Memory B cell (primary cell): ENCODE measurements at regions not wholly inside any gene's neighbourhood (a gene's known extent, or its start where the extent isn't known, plus 50 kb on each side); places are given as distances from the start of the nearest gene placed in this dataset.

Experiments
- ATAC-seq: fragments of 150-1000 bp; cut with Tn5 transposase; 2 replicates; pipeline ENCODE4 v1.10.0; 2021; ENCODE audit warnings: low read depth, mild to moderate bottlenecking, moderate library complexity
- DNase-seq, 2 donors: peaks; one replicate each; pipeline ENCODE4 v3.0.0; 2022; ENCODE audit warnings: low spot score in 2 of 2
- H3K27ac Mint-ChIP-seq: one replicate; pipeline ENCODE4 v1.8.0; 2022; ENCODE audit warnings: mild to moderate bottlenecking, moderate library complexity, mixed read lengths
- H3K27me3 Mint-ChIP-seq: one replicate; pipeline ENCODE4 v1.8.0; 2022; ENCODE audit warnings: mixed read lengths
- H3K36me3 Mint-ChIP-seq: one replicate; pipeline ENCODE4 v1.8.0; 2022; ENCODE audit warnings: mild to moderate bottlenecking, mixed read lengths
- H3K4me1 Mint-ChIP-seq: one replicate; pipeline ENCODE4 v1.8.0; 2022; ENCODE audit warnings: mixed read lengths
- H3K4me3 Mint-ChIP-seq: one replicate; pipeline ENCODE4 v1.8.0; 2022; ENCODE audit warnings: mild to moderate bottlenecking, moderate library complexity, mixed read lengths
- H3K9me3 Mint-ChIP-seq: one replicate; pipeline ENCODE4 v1.8.0; 2022; ENCODE audit warnings: mixed read lengths

DNA sequence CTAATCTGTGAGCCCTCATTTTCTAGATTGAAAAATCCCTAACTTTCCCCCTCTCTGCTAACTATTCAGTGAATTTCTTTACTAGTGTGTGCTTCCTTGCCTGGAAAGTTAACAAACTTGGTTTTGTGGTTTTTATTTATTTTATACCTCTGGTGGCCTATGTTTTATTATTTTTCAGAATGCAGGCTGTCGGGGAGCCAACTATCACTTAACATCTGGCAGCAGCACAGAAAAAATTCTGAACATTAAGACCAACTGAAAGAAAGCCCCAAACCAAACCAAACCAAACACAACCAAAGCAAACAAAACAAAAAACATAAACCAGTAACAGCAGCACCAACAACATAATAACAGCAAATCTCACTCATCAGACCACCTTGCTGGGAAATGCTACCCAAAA, 109.0 kb upstream of the KL start:
- peaks cover 10% of the 10 kb centered on the region for H3K4me1 Mint-ChIP-seq
- no peak overlapping the region for H3K27ac Mint-ChIP-seq
- H3K36me3 Mint-ChIP-seq: no peaks in the 10 kb centered on the region
- ATAC-seq: no peak
- H3K27me3 Mint-ChIP-seq: peaks cover 5% of the 10 kb centered on the region
- no peaks in the 10 kb centered on the region for H3K9me3 Mint-ChIP-seq
- DNase-seq: no peak
- H3K4me3 Mint-ChIP-seq: no peak overlapping the region

- peaks cover 4% of the 10 kb centered on the region for H3K4me1 Mint-ChIP-seq
- DNase-seq (no peak), ATAC-seq (no peak)
- no peak overlapping the region for H3K27ac Mint-ChIP-seq
- no peak overlapping the region for H3K4me3 Mint-ChIP-seq
- H3K27me3 Mint-ChIP-seq: peaks cover 4% of the 10 kb centered on the region
- H3K36me3 Mint-ChIP-seq: no peaks in the 10 kb centered on the region
- no peaks in the 10 kb centered on the region for H3K9me3 Mint-ChIP-seq
These were observed 105.7 kb upstream of the KL start for GRCh38 chr13:32910530-32910929.

- DNase-seq: no peak
- Mint-ChIP-seq H3K27me3 (peaks cover 7% of the 10 kb centered on the region), H3K27ac (no peak overlapping the region), H3K4me3 (no peak overlapping the region), H3K4me1 (no peaks in the 10 kb centered on the region), H3K9me3 (peaks cover 2% of the 10 kb centered on the region), H3K36me3 (no peaks in the 10 kb centered on the region)
- peak; percentile 21 for ATAC-seq
These were observed 104.7 kb upstream of the KL start for GRCh38 chr13:32911506-32911905.

GRCh38 chr13:32914686-32915085, 101.5 kb upstream of the KL start:
- Mint-ChIP-seq H3K9me3 (peaks cover 8% of the 10 kb centered on the region), H3K36me3 (peaks cover 3% of the 10 kb centered on the region), H3K27ac (no peak overlapping the region), H3K4me3 (no peak overlapping the region), H3K4me1 (no peaks in the 10 kb centered on the region), H3K27me3 (peaks cover 8% of the 10 kb centered on the region)
- no peak for ATAC-seq
- no peak for DNase-seq

- Mint-ChIP-seq H3K9me3 (peaks cover 8% of the 10 kb centered on the region), H3K36me3 (peaks cover 3% of the 10 kb centered on the region), H3K27ac (no peak overlapping the region), H3K27me3 (peaks cover 8% of the 10 kb centered on the region), H3K4me1 (no peaks in the 10 kb centered on the region), H3K4me3 (no peak overlapping the region)
- ATAC-seq: no peak
- DNase-seq: no peak
These were observed 98.7 kb upstream of the KL start for GRCh38 chr13:32917504-32917903.

DNA sequence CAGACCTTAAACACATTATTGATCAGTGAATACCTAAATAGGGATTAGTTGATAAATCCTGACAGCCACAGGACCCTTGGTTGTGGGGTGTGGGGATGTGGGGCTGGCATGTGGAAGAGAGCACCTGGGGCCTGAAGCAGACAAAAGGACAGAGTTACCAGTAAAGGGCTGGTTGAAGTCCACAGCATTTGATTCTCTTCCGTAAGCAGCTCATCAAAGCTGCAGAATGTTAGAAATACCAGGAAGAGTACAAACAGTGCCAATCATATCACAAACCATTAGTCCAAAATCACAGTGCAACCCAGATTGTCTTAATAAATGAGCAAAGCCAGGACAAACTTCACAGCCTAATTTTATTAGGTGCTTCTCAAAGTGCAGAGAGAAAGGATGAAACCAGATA, 92.5 kb upstream of the KL start:
- no peaks in the 10 kb centered on the region for H3K4me1 Mint-ChIP-seq
- DNase-seq (no peak), ATAC-seq (no peak)
- no peaks in the 10 kb centered on the region for H3K36me3 Mint-ChIP-seq
- no peak overlapping the region for H3K4me3 Mint-ChIP-seq
- no peak overlapping the region for H3K27ac Mint-ChIP-seq
- H3K27me3 Mint-ChIP-seq: no peaks in the 10 kb centered on the region
- H3K9me3 Mint-ChIP-seq: no peaks in the 10 kb centered on the region

DNA sequence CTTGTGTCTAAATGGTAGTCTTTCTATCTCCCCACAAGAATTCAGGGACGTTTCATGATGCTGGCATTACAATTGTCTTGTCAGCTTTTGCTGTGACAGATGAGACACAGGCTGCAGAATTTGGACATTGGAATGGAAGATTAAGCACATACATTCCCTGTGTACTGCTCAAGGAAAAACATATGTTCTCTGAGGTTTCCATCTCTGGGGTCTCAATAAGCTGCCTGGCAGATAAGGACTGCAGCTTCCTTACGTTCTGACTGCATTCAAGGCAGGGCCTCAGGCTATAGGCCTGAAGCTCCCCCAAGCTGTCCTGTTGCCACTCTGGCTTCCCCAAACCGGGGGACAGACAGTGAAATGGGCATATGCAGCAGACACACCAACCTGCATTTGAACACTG, 91.3 kb upstream of the KL start:
- Mint-ChIP-seq H3K9me3 (peaks cover 2% of the 10 kb centered on the region), H3K27ac (no peak overlapping the region)
- ATAC-seq: no peak

DNA sequence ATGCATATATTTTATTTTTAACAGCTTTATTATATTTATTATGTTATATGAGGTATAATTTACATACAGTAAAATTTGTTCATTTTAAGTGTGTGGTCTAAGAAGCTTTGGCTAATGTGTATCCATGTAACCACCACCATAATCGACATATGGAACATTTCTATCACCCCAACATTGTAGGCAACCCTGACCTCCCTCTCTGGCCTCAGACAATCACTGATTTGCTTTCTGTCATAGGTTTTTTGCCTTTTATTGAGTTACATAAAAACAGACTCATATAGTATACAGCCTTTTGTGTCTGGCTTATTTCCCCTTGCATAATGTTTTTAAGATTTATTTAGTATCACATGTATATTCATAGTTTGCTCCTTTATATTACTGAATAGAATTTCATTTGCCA, 90.7 kb upstream of the KL start:
- DNase-seq (no peak), ATAC-seq (no peak)
- Mint-ChIP-seq H3K27me3 (peaks cover 1% of the 10 kb centered on the region), H3K4me1 (no peaks in the 10 kb centered on the region), H3K36me3 (no peaks in the 10 kb centered on the region), H3K9me3 (peaks cover 2% of the 10 kb centered on the region), H3K4me3 (no peak overlapping the region), H3K27ac (no peak overlapping the region)

More for the DNA sequence above, 91.3 kb upstream of the KL start:
- DNase-seq: no peak
- Mint-ChIP-seq H3K4me1 (no peaks in the 10 kb centered on the region), H3K27me3 (no peaks in the 10 kb centered on the region), H3K4me3 (no peak overlapping the region), H3K36me3 (no peaks in the 10 kb centered on the region)

DNA sequence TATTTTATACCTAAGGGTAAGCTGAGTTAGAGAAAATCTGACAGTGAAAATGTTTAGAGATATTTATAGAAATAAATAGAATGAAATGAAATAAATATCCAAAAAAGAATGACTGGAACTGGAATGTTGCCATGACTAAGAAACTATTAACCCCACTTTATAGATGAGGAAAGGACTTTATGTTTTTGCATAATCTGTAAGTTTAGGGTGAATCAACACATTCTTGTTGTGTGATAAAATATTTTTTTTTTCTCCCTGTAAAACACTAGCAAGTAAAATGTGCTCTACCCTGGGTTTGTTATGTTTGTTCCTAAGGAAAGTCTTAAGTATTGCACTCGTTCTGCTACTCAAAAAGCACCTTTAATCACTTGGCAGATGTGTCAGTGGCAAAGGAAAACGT, 83.8 kb upstream of the KL start:
- no peak for DNase-seq
- peaks cover 6% of the 10 kb centered on the region for H3K9me3 Mint-ChIP-seq
- H3K4me3 Mint-ChIP-seq: no peak overlapping the region
- H3K27me3 Mint-ChIP-seq: peaks cover 10% of the 10 kb centered on the region
- no peaks in the 10 kb centered on the region for H3K36me3 Mint-ChIP-seq
- no peaks in the 10 kb centered on the region for H3K4me1 Mint-ChIP-seq
- no peak for ATAC-seq
- H3K27ac Mint-ChIP-seq: no peak overlapping the region

- H3K27ac Mint-ChIP-seq: no peak overlapping the region
- H3K36me3 Mint-ChIP-seq: no peaks in the 10 kb centered on the region
- DNase-seq: no peak
- peaks cover 11% of the 10 kb centered on the region for H3K27me3 Mint-ChIP-seq
- H3K9me3 Mint-ChIP-seq: peaks cover 3% of the 10 kb centered on the region
- ATAC-seq: no peak
- H3K4me3 Mint-ChIP-seq: no peak overlapping the region
- no peaks in the 10 kb centered on the region for H3K4me1 Mint-ChIP-seq
These were observed 79.5 kb upstream of the KL start for GRCh38 chr13:32936716-32937115.

- ATAC-seq (no peak), DNase-seq (no peak)
- no peaks in the 10 kb centered on the region for H3K4me1 Mint-ChIP-seq
- no peak overlapping the region for H3K4me3 Mint-ChIP-seq
- no peak overlapping the region for H3K27ac Mint-ChIP-seq
- H3K36me3 Mint-ChIP-seq: no peaks in the 10 kb centered on the region
- peaks cover 12% of the 10 kb centered on the region for H3K27me3 Mint-ChIP-seq
- H3K9me3 Mint-ChIP-seq: no peaks in the 10 kb centered on the region
These were observed 77.9 kb upstream of the KL start for GRCh38 chr13:32938314-32938713.

DNA sequence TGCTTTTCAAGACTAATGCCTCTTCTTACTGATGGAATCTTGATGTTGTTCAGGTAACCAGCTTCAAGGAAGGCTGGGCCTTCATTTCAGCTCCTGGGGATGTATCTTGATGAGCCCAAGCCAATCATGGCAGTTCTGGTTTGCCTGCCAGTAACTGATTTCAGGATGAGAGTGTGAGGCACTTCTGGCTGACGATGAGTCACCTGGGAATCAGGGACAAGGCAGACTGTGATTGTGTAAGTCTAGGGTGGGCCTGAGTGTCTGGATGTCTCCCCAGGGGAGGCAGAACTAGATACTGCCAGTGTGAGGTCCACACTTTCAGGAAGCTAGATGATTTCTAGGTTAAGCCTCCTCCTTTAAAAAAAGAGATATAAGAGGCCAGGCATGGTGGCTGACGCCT, 77.3 kb upstream of the KL start:
- DNase-seq (no peak), ATAC-seq (no peak)
- H3K36me3 Mint-ChIP-seq: no peaks in the 10 kb centered on the region
- H3K27ac Mint-ChIP-seq: no peak overlapping the region
- H3K4me3 Mint-ChIP-seq: no peak overlapping the region
- no peaks in the 10 kb centered on the region for H3K9me3 Mint-ChIP-seq
- H3K27me3 Mint-ChIP-seq: peaks cover 10% of the 10 kb centered on the region
- H3K4me1 Mint-ChIP-seq: no peaks in the 10 kb centered on the region

DNA sequence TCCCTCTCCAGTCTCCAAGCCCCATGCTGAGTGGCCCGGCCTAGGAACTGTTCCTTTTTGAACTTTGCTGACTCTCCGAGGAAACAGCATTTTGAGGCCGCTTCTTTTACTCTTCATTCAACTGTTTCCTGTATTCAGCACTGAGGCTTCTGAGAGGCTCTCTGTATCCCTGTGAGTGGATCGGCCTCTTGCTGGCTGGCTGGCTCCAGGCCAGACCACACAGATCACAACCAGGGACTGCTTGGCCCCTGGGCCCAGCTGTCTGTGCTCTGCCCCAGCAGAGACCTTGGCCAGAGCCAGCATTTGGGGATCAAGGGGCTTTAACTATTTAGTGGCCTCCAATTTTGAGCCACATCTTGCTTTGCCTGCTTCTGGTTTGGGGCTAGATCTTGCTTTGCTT, 75.6 kb upstream of the KL start:
- Mint-ChIP-seq H3K4me3 (no peak overlapping the region), H3K27me3 (peaks cover 10% of the 10 kb centered on the region), H3K27ac (no peak overlapping the region), H3K9me3 (peaks cover 1% of the 10 kb centered on the region), H3K4me1 (no peaks in the 10 kb centered on the region), H3K36me3 (no peaks in the 10 kb centered on the region)
- DNase-seq: no peak
- no peak for ATAC-seq

- Mint-ChIP-seq H3K27ac (no peak overlapping the region), H3K27me3 (peaks cover 9% of the 10 kb centered on the region), H3K4me3 (no peak overlapping the region), H3K9me3 (peaks cover 1% of the 10 kb centered on the region), H3K4me1 (no peaks in the 10 kb centered on the region), H3K36me3 (no peaks in the 10 kb centered on the region)
- no peak for ATAC-seq
- no peak for DNase-seq
These were observed 74.9 kb upstream of the KL start for GRCh38 chr13:32941368-32941767.

GRCh38 chr13:32946558-32946957, 69.7 kb upstream of the KL start:
- H3K27ac Mint-ChIP-seq: no peak overlapping the region
- H3K27me3 Mint-ChIP-seq: peaks cover 8% of the 10 kb centered on the region
- ATAC-seq (no peak), DNase-seq (no peak)
- H3K4me3 Mint-ChIP-seq: no peak overlapping the region
- H3K36me3 Mint-ChIP-seq: no peaks in the 10 kb centered on the region
- H3K4me1 Mint-ChIP-seq: no peaks in the 10 kb centered on the region
- peaks cover 1% of the 10 kb centered on the region for H3K9me3 Mint-ChIP-seq
